ENCODE measurements at regions not wholly inside any gene's neighbourhood (a gene's known extent, or its start where the extent isn't known, plus 50 kb on each side); places are given as distances from the start of the nearest gene placed in this dataset.
"Not testable (repeated sequence)": the region's sequence is repeated elsewhere in the genome, so short reads cannot be mapped to it uniquely, and the experiment has no call there.

DNA sequence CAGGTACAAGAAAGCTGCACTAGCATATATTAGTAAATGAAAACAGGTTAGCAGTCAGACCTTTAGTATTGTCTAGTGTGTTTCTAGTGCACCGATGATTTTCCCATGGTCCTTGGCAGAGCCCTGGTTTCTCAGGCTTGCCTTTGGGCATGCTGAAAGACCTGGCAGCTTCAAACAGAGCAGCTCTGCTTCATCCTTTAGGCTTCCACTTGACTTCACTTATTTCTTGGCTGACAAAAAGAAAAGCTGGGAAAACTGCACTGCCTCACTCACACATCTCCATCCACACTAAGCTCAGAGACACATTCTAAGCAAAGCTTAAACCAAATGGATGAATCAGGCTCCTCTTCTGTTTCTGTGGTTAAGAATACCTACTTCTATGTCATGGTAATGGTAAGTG is 374.8 kb upstream of the PDZRN3 start:
- DNase-seq (ENCODE audit: low read depth), result no peak
- TF ChIP-seq, protein P1, sequence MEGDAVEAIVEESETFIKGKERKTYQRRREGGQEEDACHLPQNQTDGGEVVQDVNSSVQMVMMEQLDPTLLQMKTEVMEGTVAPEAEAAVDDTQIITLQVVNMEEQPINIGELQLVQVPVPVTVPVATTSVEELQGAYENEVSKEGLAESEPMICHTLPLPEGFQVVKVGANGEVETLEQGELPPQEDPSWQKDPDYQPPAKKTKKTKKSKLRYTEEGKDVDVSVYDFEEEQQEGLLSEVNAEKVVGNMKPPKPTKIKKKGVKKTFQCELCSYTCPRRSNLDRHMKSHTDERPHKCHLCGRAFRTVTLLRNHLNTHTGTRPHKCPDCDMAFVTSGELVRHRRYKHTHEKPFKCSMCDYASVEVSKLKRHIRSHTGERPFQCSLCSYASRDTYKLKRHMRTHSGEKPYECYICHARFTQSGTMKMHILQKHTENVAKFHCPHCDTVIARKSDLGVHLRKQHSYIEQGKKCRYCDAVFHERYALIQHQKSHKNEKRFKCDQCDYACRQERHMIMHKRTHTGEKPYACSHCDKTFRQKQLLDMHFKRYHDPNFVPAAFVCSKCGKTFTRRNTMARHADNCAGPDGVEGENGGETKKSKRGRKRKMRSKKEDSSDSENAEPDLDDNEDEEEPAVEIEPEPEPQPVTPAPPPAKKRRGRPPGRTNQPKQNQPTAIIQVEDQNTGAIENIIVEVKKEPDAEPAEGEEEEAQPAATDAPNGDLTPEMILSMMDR (IDR thresholded peaks at IDR 0.05; ENCODE audit: insufficient read depth, low read length, poor library complexity, severe bottlenecking), result no peak
- Histone ChIP-seq H3K36me3 (ENCODE audit: control insufficient read depth, insufficient read depth, low read length) (no peaks in the 10 kb centered on the region), H3K27me3 (ENCODE audit: control insufficient read depth, insufficient read depth, low read length) (no peaks in the 10 kb centered on the region), H3K4me3 (ENCODE audit: low read depth, low read length) (no peak overlapping the region)

DNA sequence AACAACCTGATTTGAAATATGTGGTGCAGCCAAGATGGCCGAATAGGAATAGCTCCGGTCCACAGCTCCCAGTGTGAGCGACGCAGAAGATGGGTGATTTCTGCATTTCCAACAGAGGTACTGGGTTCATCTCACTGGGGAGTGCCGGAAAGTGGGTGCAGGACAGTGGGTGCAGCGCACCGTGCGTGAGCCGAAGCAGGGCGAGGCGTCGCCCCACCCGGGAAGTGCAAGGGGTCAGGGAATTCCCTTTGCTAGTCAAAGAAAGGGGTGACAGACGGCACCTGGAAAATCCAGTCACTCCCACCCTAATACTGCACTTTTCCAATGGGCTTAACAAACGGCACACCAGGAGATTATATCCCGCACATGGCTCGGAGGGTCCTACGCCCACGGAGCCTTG is 365.9 kb upstream of the PDZRN3 start:
- not testable (repeated sequence) for DNase-seq (ENCODE audit: low read depth)

DNA sequence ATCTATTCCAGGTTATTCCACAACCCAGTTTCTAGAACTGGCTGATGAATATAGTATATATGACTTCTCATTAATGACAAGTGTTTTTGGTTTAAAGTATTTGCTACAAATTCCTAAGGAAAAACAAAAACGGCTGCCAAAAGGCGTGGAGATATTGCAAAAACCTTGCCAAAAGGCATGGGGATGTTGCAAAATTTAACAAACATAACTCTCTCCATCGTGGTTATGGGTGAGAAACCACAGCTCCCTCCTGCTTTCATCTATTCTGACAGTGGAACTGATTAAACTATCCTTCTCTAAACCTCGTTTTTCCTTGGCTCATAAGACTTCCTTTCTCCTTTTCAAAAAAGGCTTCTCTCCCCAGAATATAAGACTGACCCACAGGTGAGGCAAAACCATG is 342.0 kb upstream of the PDZRN3 start:
- H3K36me3 ChIP-seq (ENCODE audit: control insufficient read depth, insufficient read depth, low read length), result no peaks in the 10 kb centered on the region
- no peak for DNase-seq (ENCODE audit: low read depth)
- TF ChIP-seq, protein P1 (IDR thresholded peaks at IDR 0.05; ENCODE audit: insufficient read depth, low read length, poor library complexity, severe bottlenecking), result no peak
- H3K4me3 ChIP-seq (ENCODE audit: low read depth, low read length), result no peak overlapping the region
- H3K27me3 ChIP-seq (ENCODE audit: control insufficient read depth, insufficient read depth, low read length), result no peaks in the 10 kb centered on the region

More for the DNA sequence above, 365.9 kb upstream of the PDZRN3 start:
- H3K27me3 ChIP-seq (ENCODE audit: control insufficient read depth, insufficient read depth, low read length); H3K36me3 ChIP-seq (ENCODE audit: control insufficient read depth, insufficient read depth, low read length); H3K4me3 ChIP-seq (ENCODE audit: low read depth, low read length): not testable (repeated sequence)

DNA sequence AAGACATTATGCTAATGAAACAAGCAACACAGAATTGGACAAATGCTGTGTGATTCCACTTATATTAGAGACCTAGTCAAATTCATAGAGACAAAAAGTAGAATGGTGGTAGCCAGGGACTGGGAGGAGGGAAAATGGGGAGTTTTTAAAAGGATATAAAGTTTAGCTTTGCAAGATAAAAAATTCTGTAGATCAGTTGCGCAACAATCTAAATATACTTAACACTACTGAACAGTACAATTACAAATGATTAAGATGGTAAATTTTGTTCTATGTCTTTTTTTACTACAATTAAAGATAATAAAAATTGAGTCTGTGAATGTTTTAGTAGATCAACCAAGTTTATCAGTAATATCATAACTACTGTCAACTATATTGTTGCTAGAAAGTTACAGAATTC is 340.1 kb upstream of the PDZRN3 start:
- H3K27me3 ChIP-seq (ENCODE audit: control insufficient read depth, insufficient read depth, low read length), result no peaks in the 10 kb centered on the region
- TF ChIP-seq, protein P1 (IDR thresholded peaks at IDR 0.05; ENCODE audit: insufficient read depth, low read length, poor library complexity, severe bottlenecking), result no peak
- no peak overlapping the region for H3K4me3 ChIP-seq (ENCODE audit: low read depth, low read length)
- no peaks in the 10 kb centered on the region for H3K36me3 ChIP-seq (ENCODE audit: control insufficient read depth, insufficient read depth, low read length)
- no peak for DNase-seq (ENCODE audit: low read depth)

DNA sequence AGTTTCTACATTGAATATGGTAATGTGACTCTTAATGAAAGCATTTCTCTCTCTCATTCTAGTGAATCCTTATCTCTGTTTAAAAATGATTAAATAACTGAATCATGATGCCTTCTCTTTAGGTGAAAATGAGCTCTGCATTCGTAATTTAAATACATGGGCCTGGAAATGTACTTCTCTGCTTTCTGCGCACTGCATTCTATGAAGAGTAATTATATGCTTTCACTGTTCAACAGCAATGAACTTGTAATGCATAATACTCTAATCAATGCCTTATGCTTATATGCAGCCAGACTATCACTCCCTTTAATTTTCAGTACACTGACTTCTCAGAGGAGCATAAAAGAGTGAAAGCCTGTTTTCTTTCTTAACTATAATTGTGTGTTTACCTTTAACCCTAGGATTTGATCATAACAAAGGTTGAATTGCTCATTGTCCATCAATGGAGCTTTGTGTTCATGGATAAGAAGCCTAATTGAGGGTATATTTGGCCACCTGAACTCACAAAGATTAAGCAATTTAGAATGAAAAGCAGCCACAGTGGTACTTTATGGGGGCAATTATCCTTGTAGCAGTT is 330.8 kb upstream of the PDZRN3 start:
- no peak overlapping the region for H3K4me3 ChIP-seq (ENCODE audit: low read depth, low read length)
- no peaks in the 10 kb centered on the region for H3K27me3 ChIP-seq (ENCODE audit: control insufficient read depth, insufficient read depth, low read length)
- no peak for DNase-seq (ENCODE audit: low read depth)
- TF ChIP-seq, protein P1 (IDR thresholded peaks at IDR 0.05; ENCODE audit: insufficient read depth, low read length, poor library complexity, severe bottlenecking), result no peak
- H3K36me3 ChIP-seq (ENCODE audit: control insufficient read depth, insufficient read depth, low read length), result no peaks in the 10 kb centered on the region

DNA sequence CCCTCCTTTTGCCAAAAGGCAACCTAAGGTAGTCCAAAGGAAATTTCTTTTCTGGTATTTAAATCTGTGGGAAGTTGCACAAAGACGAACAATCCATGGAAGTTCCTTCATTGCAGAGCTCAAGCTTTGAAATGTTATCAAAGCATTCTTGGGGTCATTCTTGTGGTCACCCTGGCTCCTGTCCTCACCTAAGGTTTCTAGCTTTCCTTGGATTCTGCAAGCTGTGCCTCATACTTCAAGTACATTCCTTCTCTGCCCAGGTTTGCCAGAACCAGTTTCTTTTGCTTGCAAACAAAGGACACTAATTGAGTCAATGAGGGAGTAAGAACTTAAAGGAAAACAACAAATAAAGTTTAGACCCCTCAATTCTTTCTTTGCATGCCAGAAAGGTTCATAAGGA is 329.8 kb upstream of the PDZRN3 start:
- H3K4me3 ChIP-seq (ENCODE audit: low read depth, low read length), result no peak overlapping the region
- no peaks in the 10 kb centered on the region for H3K27me3 ChIP-seq (ENCODE audit: control insufficient read depth, insufficient read depth, low read length)
- no peaks in the 10 kb centered on the region for H3K36me3 ChIP-seq (ENCODE audit: control insufficient read depth, insufficient read depth, low read length)
- DNase-seq (ENCODE audit: low read depth), result no peak
- TF ChIP-seq, protein P1 (IDR thresholded peaks at IDR 0.05; ENCODE audit: insufficient read depth, low read length, poor library complexity, severe bottlenecking), result no peak

Measured in kidney epithelial cell (primary cell).